Non-pigmented ciliary epithelial cell (primary cell): ENCODE measurements at regions not wholly inside any gene's neighbourhood (a gene's known extent, or its start where the extent isn't known, plus 50 kb on each side); places are given as distances from the start of the nearest gene placed in this dataset.

Source experiments
- DNase-seq: peaks from one replicate; pipeline ENCODE4 v3.0.0-alpha.2; 2010; ENCODE audit warnings: low read depth

- no peak for DNase-seq
Measured at GRCh38 chr16:79790854-79791253, 190.3 kb upstream of the MAF start.

GRCh38 chr16:79788949-79789348 lies 188.4 kb upstream of the MAF start:
- DNase-seq, result no peak

- DNase-seq, result no peak
Measured at GRCh38 chr16:79786389-79786788, 185.9 kb upstream of the MAF start.

- no peak for DNase-seq
Measured at GRCh38 chr16:79784007-79784406, 183.5 kb upstream of the MAF start.

GRCh38 chr16:79777679-79778078 lies 177.1 kb upstream of the MAF start:
- no peak for DNase-seq

GRCh38 chr16:79776243-79776847 lies 175.8 kb upstream of the MAF start:
- DNase-seq, result no peak

GRCh38 chr16:79772784-79773183 lies 172.2 kb upstream of the MAF start:
- no peak for DNase-seq

GRCh38 chr16:79772048-79772447 lies 171.5 kb upstream of the MAF start:
- no peak for DNase-seq

GRCh38 chr16:79770244-79771064 lies 169.9 kb upstream of the MAF start:
- peak; percentile 28 for DNase-seq

GRCh38 chr16:79769928-79770243 lies 169.3 kb upstream of the MAF start:
- no peak for DNase-seq

- DNase-seq, result no peak
Measured at GRCh38 chr16:79769270-79769927, 168.9 kb upstream of the MAF start.

- no peak for DNase-seq
Measured at GRCh38 chr16:79768276-79768970, 167.9 kb upstream of the MAF start.

- DNase-seq, result no peak
Measured at GRCh38 chr16:79767421-79768275, 167.1 kb upstream of the MAF start.

- no peak for DNase-seq
Measured at GRCh38 chr16:79765901-79766394, 165.4 kb upstream of the MAF start.

GRCh38 chr16:79765431-79765830 lies 164.9 kb upstream of the MAF start:
- DNase-seq, result no peak

GRCh38 chr16:79764415-79765110 lies 164.0 kb upstream of the MAF start:
- DNase-seq, result no peak

- DNase-seq, result no peak
Measured at GRCh38 chr16:79762217-79762616, 161.7 kb upstream of the MAF start.

- DNase-seq, result no peak
Measured at GRCh38 chr16:79758615-79759346, 158.2 kb upstream of the MAF start.

- no peak for DNase-seq
Measured at GRCh38 chr16:79757968-79758367, 157.4 kb upstream of the MAF start.

- no peak for DNase-seq
Measured at GRCh38 chr16:79757163-79757562, 156.6 kb upstream of the MAF start.
